ACC112 (cell line): ENCODE measurements at regions not wholly inside any gene's neighbourhood (a gene's known extent, or its start where the extent isn't known, plus 50 kb on each side); places are given as distances from the start of the nearest gene placed in this dataset.

Source experiments
- H2AFZ ChIP-seq: fragments of 200-600 bp; sonication (generic); one replicate; pipeline ENCODE4 v1.6.0; 2017; ENCODE audit warnings: antibody characterized with exemption, low read length; ENCODE audit not compliant: unreplicated experiment
- H3K27ac ChIP-seq: fragments of 200-600 bp; sonication (generic); 2 replicates; pipeline ENCODE4 v1.5.1; 2014; ENCODE audit warnings: low read depth, mild to moderate bottlenecking, antibody characterized with exemption, low read length, moderate library complexity
- H3K27me3 ChIP-seq: fragments of 200-600 bp; sonication (generic); 2 replicates; pipeline ENCODE4 v1.6.1; 2014; ENCODE audit warnings: mild to moderate bottlenecking, antibody characterized with exemption, low read length, moderate library complexity, mixed read lengths; ENCODE audit not compliant: insufficient read depth
- H3K36me3 ChIP-seq: fragments of 200-600 bp; sonication (generic); 2 replicates; pipeline ENCODE4 v1.6.1; 2016; ENCODE audit warnings: mild to moderate bottlenecking, antibody characterized with exemption, low read length, moderate library complexity, mixed read lengths; ENCODE audit not compliant: insufficient read depth
- H3K4me1 ChIP-seq: fragments of 200-600 bp; sonication (generic); one replicate; pipeline ENCODE4 v1.6.1; 2016; ENCODE audit warnings: low read length, mixed read lengths; ENCODE audit not compliant: insufficient read depth, unreplicated experiment, control insufficient read depth
- H3K4me3 ChIP-seq: fragments of 200-600 bp; sonication (generic); 2 replicates; pipeline ENCODE4 v1.5.1; 2014; ENCODE audit warnings: mild to moderate bottlenecking, low read depth, low read length
- H3K79me2 ChIP-seq: fragments of 200-600 bp; sonication (generic); one replicate; pipeline ENCODE4 v1.6.0; 2016; ENCODE audit warnings: low read length; ENCODE audit not compliant: control insufficient read depth, unreplicated experiment, insufficient read depth

- Histone ChIP-seq H3K36me3 (no peaks in the 10 kb centered on the region), H3K4me3 (peak overlapping the region; percentile 3; the same call in 1 of the 2 replicates), H3K79me2 (no peaks in the 10 kb centered on the region), H2AFZ (peak overlapping the region; percentile 68), H3K4me1 (peaks cover 31% of the 10 kb centered on the region), H3K27ac (peak overlapping the region; percentile 97), H3K27me3 (no peaks in the 10 kb centered on the region)
Observed at GRCh38 chr6:146989860-146990259, 214.4 kb upstream of the STXBP5 start.

DNA sequence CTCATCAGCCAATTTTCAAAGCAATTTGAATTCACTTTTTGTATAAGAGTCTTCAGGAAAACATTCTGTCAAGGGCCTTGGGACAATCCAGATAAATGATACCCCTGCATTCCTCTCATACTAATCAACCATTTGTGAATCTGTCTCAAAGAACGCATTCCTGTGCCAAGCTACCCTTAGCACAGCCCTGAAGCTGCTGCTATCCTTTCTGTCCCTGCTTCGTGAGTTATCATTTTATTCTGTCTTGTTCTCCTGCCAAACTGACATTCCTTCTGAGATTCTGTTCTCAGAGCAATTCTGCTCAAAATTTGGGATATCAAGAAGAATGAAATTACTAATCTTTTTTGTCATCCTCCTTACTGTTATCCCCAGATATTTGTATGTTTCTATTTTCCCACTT is 213.9 kb upstream of the STXBP5 start:
- Histone ChIP-seq H3K79me2 (no peaks in the 10 kb centered on the region), H3K27me3 (no peaks in the 10 kb centered on the region), H3K36me3 (no peaks in the 10 kb centered on the region), H3K27ac (peak overlapping the region; percentile 97), H2AFZ (peak overlapping the region; percentile 68), H3K4me1 (peaks cover 31% of the 10 kb centered on the region), H3K4me3 (peak overlapping the region; percentile 3; the same call in 1 of the 2 replicates)

DNA sequence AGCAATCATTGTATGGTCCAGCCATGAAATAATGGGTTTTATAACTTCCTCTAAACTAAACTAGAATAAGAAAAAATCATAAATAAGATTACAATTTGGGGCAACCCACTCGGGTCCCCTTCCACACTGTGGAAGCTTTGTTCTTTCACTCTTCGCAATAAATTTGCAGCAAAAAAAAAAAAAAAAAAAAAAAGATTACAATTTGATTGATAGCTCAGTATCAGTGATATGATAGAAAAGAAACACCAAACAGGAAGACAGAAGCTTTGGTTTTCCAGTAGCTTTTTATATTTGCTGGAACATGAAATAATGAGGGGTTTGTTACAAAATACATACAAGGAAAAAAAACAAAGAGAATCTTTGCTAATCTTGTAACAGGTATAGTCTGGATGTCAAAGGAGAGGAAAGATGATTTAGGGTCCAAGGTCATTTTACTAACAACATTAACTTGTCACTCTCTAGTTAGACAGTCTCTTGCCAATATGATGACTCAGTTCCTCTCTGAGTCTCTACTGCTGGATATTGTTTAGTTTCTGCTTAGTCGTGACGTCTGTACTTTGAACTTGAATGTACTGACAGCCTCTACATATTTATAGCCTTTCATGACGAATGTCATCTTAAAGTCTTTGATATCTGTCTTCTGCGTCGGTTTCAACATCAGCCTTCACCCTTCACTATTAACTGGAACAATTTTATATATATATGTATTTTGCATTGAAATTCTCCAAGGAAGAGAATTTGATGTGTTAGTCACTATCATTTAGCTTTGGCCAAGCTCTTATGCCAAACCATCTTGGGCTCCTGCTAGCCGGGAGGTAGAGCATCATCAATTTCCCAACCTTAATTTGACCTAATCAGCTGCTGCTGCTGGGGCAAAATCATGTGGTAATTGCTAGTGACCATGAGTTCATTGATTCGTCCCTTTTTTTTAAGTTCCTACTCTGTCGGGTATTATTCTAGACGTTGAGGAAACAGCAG is 213.1 kb upstream of the STXBP5 start:
- Histone ChIP-seq H3K79me2 (no peaks in the 10 kb centered on the region), H3K27ac (peak overlapping the region; percentile 97), H3K4me3 (peak overlapping the region; percentile 20; the same call in 1 of the 2 replicates), H3K4me1 (peaks cover 31% of the 10 kb centered on the region), H3K27me3 (no peaks in the 10 kb centered on the region), H3K36me3 (no peaks in the 10 kb centered on the region), H2AFZ (no peak overlapping the region)

GRCh38 chr6:146997062-146997461 is 207.2 kb upstream of the STXBP5 start:
- H2AFZ ChIP-seq = no peak overlapping the region
- no peaks in the 10 kb centered on the region for H3K79me2 ChIP-seq
- peak overlapping the region; percentile 35 for H3K27ac ChIP-seq
- no peaks in the 10 kb centered on the region for H3K36me3 ChIP-seq
- H3K27me3 ChIP-seq = no peaks in the 10 kb centered on the region
- peaks cover 29% of the 10 kb centered on the region for H3K4me1 ChIP-seq
- no peak overlapping the region for H3K4me3 ChIP-seq

- no peak overlapping the region for H3K4me3 ChIP-seq
- no peaks in the 10 kb centered on the region for H3K36me3 ChIP-seq
- no peaks in the 10 kb centered on the region for H3K27me3 ChIP-seq
- H2AFZ ChIP-seq = no peak overlapping the region
- peak overlapping the region; percentile 71; the same call in 1 of the 2 replicates for H3K27ac ChIP-seq
- H3K79me2 ChIP-seq = no peaks in the 10 kb centered on the region
- H3K4me1 ChIP-seq = peaks cover 28% of the 10 kb centered on the region
Observed at GRCh38 chr6:146999766-147000165, 204.5 kb upstream of the STXBP5 start.

DNA sequence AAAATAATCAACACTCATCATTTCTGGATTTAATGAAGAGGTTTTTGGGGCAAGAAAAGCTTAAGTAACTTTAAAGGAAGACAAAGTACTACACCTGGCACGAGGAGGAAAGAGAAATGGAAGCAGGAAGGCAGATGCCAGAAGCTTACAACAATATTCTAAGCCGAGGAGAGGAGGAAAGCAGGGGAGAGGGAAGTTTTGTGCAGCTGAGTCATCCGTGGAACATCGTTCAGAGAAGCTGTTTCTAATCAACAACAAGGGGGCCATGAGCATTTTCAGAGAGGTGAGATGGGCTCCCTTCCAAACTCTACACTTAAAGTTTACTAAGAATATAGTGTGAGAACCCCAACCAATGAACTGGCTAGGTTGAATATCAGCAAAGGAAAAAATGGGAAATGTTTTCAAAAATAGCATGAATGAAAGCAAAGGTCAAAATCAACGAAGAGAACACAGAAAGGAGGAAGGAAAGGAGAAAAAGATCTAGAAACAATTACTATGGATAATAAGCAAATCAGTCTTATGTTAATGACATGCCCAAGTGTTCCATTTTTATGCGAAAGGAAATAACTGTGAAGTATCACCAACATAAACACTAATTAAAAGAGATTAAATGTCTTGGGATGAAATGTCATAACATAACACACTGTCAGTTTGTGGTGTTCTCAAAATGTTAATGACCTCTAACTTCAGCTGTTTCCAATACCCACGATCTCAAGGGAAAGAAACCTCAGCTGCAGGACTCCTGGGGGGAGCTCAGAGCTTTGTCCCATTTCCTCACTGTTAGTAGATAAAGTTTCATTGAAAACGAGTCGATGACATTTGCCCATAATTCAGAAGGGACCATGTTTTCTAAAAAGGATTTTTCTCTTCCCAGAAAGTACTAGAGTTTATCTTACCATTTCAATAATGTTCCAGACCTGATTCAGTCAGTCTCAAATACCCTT is 203.4 kb upstream of the STXBP5 start:
- Histone ChIP-seq H3K36me3 (no peaks in the 10 kb centered on the region), H3K4me3 (peak overlapping the region; percentile 61), H3K27ac (peak overlapping the region; percentile 71), H3K4me1 (peaks cover 28% of the 10 kb centered on the region), H3K79me2 (no peaks in the 10 kb centered on the region), H2AFZ (peak overlapping the region; percentile 74), H3K27me3 (no peaks in the 10 kb centered on the region)

DNA sequence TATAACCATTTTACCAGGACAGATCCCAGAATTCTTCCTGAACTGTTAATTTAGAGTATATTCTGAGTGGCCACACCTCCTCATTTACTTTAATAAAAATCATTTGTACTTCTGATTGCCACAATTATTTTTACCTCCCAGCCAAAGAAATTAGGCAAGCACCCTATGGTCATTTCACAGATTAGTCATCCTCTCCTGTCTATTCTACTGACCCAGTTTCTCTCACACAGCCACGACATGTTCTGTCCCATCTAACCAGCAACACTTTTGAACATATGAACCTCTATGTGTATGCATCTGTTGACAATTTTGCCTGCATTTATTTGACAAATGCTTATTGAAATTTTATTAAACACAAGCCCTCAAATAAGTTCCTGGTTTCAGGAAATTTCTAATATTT is 202.6 kb upstream of the STXBP5 start:
- Histone ChIP-seq H3K27me3 (no peaks in the 10 kb centered on the region), H3K27ac (peak overlapping the region; percentile 71), H3K4me1 (peaks cover 28% of the 10 kb centered on the region), H3K79me2 (no peaks in the 10 kb centered on the region), H2AFZ (peak overlapping the region; percentile 74), H3K36me3 (no peaks in the 10 kb centered on the region), H3K4me3 (peak overlapping the region; percentile 61; the same call in 1 of the 2 replicates)

- Histone ChIP-seq H2AFZ (no peak overlapping the region), H3K36me3 (no peaks in the 10 kb centered on the region), H3K4me3 (no peak overlapping the region), H3K27me3 (no peaks in the 10 kb centered on the region), H3K27ac (no peak overlapping the region), H3K79me2 (no peaks in the 10 kb centered on the region), H3K4me1 (peaks cover 20% of the 10 kb centered on the region)
Observed at GRCh38 chr6:147003186-147003585, 201.0 kb upstream of the STXBP5 start.

DNA sequence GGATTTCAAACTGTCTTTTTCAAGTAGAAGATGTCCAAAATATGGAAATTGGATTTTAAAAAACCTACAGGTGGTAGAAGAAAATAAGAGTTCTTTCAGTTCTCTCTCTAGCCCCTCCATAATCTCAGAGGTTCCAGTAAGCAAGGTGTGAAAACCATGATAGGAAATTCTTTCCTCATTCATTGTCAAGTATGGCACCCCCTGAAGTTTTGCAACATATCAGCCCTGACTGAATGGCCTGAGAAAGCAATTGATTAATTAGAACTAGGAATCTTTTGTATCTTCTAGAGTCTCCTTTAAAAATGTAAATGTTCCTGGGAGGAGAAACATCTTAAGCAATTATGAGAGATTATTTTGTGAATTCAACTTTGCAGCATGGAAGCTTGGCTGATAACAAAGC is 198.7 kb upstream of the STXBP5 start:
- H2AFZ ChIP-seq = no peak overlapping the region
- no peak overlapping the region for H3K27ac ChIP-seq
- H3K36me3 ChIP-seq = peaks cover 5% of the 10 kb centered on the region; the same call in 1 of the 2 replicates
- no peak overlapping the region for H3K4me3 ChIP-seq
- H3K4me1 ChIP-seq = peaks cover 10% of the 10 kb centered on the region
- no peaks in the 10 kb centered on the region for H3K79me2 ChIP-seq
- H3K27me3 ChIP-seq = no peaks in the 10 kb centered on the region

- Histone ChIP-seq H3K36me3 (peaks cover 5% of the 10 kb centered on the region; the same call in 1 of the 2 replicates), H2AFZ (no peak overlapping the region), H3K27me3 (no peaks in the 10 kb centered on the region), H3K27ac (no peak overlapping the region), H3K4me3 (no peak overlapping the region), H3K79me2 (no peaks in the 10 kb centered on the region), H3K4me1 (no peaks in the 10 kb centered on the region)
Observed at GRCh38 chr6:147007441-147007840, 196.8 kb upstream of the STXBP5 start.
